ENCODE measurements at regions not wholly inside any gene's neighbourhood (a gene's known extent, or its start where the extent isn't known, plus 50 kb on each side); places are given as distances from the start of the nearest gene placed in this dataset.

DNA sequence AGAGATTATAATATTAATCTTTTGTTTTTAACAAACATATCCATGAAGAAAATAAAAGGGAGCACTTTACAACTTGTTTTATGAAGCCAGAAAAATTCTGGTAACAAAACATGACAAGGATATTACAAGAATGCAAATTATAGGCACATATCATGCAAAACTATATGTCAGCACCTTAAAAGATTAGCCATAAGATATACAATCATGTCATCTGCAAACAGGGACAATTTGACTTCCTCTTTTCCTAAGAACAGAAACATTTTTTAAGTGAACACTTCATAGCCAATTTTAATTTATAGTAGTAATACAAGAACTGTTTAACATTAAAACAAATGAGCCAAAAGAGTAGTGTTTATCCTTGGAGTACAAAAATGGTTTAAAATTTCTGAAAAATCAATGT is 916.5 kb upstream of the CNTN5 start (continued):
- TF ChIP-seq MYC (IDR thresholded peaks at IDR 0.05; ENCODE audit: insufficient read depth, insufficient read length, insufficient replicate concordance, low read length, severe bottlenecking) (no peak), TARDBP (IDR thresholded peaks at IDR 0.05; ENCODE audit: borderline replicate concordance) (no peak), ZNF622 (IDR thresholded peaks at IDR 0.05) (no peak), RUNX3 (IDR thresholded peaks at IDR 0.05; ENCODE audit: low read length) (no peak), ZNF24 (IDR thresholded peaks at IDR 0.05) (no peak), BCLAF1 (IDR thresholded peaks at IDR 0.05) (no peak)
- TF ChIP-seq, protein P1, sequence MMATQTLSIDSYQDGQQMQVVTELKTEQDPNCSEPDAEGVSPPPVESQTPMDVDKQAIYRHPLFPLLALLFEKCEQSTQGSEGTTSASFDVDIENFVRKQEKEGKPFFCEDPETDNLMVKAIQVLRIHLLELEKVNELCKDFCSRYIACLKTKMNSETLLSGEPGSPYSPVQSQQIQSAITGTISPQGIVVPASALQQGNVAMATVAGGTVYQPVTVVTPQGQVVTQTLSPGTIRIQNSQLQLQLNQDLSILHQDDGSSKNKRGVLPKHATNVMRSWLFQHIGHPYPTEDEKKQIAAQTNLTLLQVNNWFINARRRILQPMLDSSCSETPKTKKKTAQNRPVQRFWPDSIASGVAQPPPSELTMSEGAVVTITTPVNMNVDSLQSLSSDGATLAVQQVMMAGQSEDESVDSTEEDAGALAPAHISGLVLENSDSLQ (IDR thresholded peaks at IDR 0.05), result no peak
- TF ChIP-seq, protein P2, sequence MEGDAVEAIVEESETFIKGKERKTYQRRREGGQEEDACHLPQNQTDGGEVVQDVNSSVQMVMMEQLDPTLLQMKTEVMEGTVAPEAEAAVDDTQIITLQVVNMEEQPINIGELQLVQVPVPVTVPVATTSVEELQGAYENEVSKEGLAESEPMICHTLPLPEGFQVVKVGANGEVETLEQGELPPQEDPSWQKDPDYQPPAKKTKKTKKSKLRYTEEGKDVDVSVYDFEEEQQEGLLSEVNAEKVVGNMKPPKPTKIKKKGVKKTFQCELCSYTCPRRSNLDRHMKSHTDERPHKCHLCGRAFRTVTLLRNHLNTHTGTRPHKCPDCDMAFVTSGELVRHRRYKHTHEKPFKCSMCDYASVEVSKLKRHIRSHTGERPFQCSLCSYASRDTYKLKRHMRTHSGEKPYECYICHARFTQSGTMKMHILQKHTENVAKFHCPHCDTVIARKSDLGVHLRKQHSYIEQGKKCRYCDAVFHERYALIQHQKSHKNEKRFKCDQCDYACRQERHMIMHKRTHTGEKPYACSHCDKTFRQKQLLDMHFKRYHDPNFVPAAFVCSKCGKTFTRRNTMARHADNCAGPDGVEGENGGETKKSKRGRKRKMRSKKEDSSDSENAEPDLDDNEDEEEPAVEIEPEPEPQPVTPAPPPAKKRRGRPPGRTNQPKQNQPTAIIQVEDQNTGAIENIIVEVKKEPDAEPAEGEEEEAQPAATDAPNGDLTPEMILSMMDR (IDR thresholded peaks at IDR 0.05 in 2 of 3, conservative IDR thresholded peaks at IDR 0.05 in 1 of 3; ENCODE audit: control insufficient read depth in 2 of 3, extremely low read depth in 1 of 3, insufficient read depth in 1 of 3, low read depth in 3 of 3, low read length in 3 of 3), result no peak

Measured in GM12878 (cell line).